Erythroblast (primary cell): ENCODE measurements at regions not wholly inside any gene's neighbourhood (a gene's known extent, or its start where the extent isn't known, plus 50 kb on each side); places are given as distances from the start of the nearest gene placed in this dataset.

Source experiments
- GATA1 ChIP-seq: IDR thresholded peaks from 2 replicates; pipeline ENCODE4 v1.6.1; 2011; ENCODE audit warnings: low read depth, mild to moderate bottlenecking, control low read depth, low read length, moderate library complexity
- POLR2A ChIP-seq: IDR thresholded peaks from 2 replicates; pipeline ENCODE4 v1.6.1; 2011; ENCODE audit warnings: mild to moderate bottlenecking, low read length

DNA sequence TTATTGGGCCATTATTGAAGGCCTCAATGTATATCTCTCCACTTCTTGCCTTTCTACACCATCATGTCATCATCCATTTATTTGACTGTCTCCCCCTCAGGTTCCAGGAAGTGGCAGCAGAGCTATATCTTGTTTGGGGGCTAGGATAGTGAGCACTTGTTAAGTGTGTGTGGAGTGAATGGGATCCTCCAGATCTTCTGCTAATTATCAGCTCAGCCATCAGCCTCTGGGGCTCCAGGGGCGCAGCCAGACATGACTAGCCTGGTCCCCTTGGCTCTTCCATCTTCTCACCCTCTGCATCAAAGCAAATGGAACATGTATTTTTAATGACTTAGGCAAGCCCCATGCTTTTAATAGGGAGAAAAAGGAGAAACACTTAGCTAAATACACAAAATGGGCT, 176.5 kb downstream of the ARHGAP12 start:
- no peak for TF ChIP-seq POLR2A
- TF ChIP-seq GATA1, result no peak
